Breast epithelium (tissue), 4 donors: ENCODE measurements at regions not wholly inside any gene's neighbourhood (a gene's known extent, or its start where the extent isn't known, plus 50 kb on each side); places are given as distances from the start of the nearest gene placed in this dataset.

Source experiments
- DNase-seq, 2 donors: peaks; one replicate each; pipeline ENCODE4 v3.0.0-alpha.2; 2019; ENCODE audit warnings: low spot score in 2 of 2
- H3K27ac ChIP-seq, 2 donors: fragments of 200-600 bp; sonication (generic) in 1 of 2; one replicate each; pipeline ENCODE4 v1.5.1; 2016 to 2019; ENCODE audit warnings: mild to moderate bottlenecking in 1 of 2
- H3K27me3 ChIP-seq, 2 donors: fragments of 200-600 bp; sonication (generic) in 1 of 2; one replicate each; pipeline versions ENCODE4 v1.5.1 to v1.6.0; 2017 to 2019; ENCODE audit warnings: control low read depth in 1 of 2, mild to moderate bottlenecking in 1 of 2
- H3K36me3 ChIP-seq: fragments of 200-600 bp; one replicate; pipeline ENCODE4 v1.5.1; 2019
- H3K4me1 ChIP-seq, 2 donors: fragments of 200-600 bp; sonication (generic); one replicate each; pipeline ENCODE4 v1.5.1; 2016 to 2019; ENCODE audit warnings: control low read depth in 1 of 2
- H3K4me3 ChIP-seq, 3 donors: fragments of 200-600 bp; sonication (generic); 1 replicate in 2 of 3; 2 replicates in 1 of 3; pipeline ENCODE4 v1.5.1; 2016 to 2019; ENCODE audit warnings: mild to moderate bottlenecking in 3 of 3, moderate library complexity in 2 of 3
- H3K9me3 ChIP-seq, 2 donors: fragments of 200-600 bp; sonication (generic) in 1 of 2; one replicate each; pipeline ENCODE4 v1.5.1; 2016 to 2019; ENCODE audit warnings: control low read depth in 1 of 2
- CTCF ChIP-seq, 3 donors: fragments of 450-650 bp; IDR thresholded peaks; one replicate each; pipeline ENCODE4 v1.5.1; 2016 to 2017; ENCODE audit warnings: antibody characterized with exemption in 3 of 3, mild to moderate bottlenecking in 3 of 3, moderate library complexity in 3 of 3
- POLR2A ChIP-seq: fragments of 450-650 bp; IDR thresholded peaks from one replicate; pipeline ENCODE4 v1.6.1; 2016; ENCODE audit warnings: antibody characterized with exemption, mild to moderate bottlenecking, moderate library complexity
- POLR2AphosphoS5 ChIP-seq, 3 donors: sonication (generic); formaldehyde crosslinking; IDR thresholded peaks; one replicate each; pipeline ENCODE4 v1.6.1; 2017; ENCODE audit warnings: antibody characterized with exemption in 3 of 3
- intact Hi-C: fragments of 100-400 bp; cut with DNase I; formaldehyde crosslinking; loops from one replicate; pipeline ENCODE4 v1.15.1; 2023; ENCODE audit warnings: low total_unique reads

- Histone ChIP-seq H3K9me3 (no peaks in the 10 kb centered on the region), H3K4me3 (no peak overlapping the region), H3K27ac (no peak overlapping the region), H3K4me1 (no peaks in the 10 kb centered on the region), H3K27me3 (no peaks in the 10 kb centered on the region), H3K36me3 (no peaks in the 10 kb centered on the region)
- TF ChIP-seq POLR2AphosphoS5 (IDR thresholded peaks at IDR 0.05): no peak
- no peak for DNase-seq
- intact Hi-C loops: no loop called here
Observed at GRCh38 chr2:16071039-16071864, 130.9 kb downstream of the MYCN start.

GRCh38 chr2:16070648-16070971, 130.3 kb downstream of the MYCN start:
- intact Hi-C loops: no loop called here
- peak overlapping the region; percentile 25 to 34 for H3K27ac ChIP-seq
- H3K27me3 ChIP-seq: no peaks in the 10 kb centered on the region
- no peaks in the 10 kb centered on the region for H3K36me3 ChIP-seq
- H3K9me3 ChIP-seq: no peaks in the 10 kb centered on the region
- DNase-seq: no peak
- TF ChIP-seq CTCF (IDR thresholded peaks at IDR 0.05): no peak
- no peak for TF ChIP-seq POLR2AphosphoS5 (IDR thresholded peaks at IDR 0.05)
- TF ChIP-seq POLR2A: no peak
- no peak overlapping the region for H3K4me3 ChIP-seq
- no peaks in the 10 kb centered on the region for H3K4me1 ChIP-seq

DNA sequence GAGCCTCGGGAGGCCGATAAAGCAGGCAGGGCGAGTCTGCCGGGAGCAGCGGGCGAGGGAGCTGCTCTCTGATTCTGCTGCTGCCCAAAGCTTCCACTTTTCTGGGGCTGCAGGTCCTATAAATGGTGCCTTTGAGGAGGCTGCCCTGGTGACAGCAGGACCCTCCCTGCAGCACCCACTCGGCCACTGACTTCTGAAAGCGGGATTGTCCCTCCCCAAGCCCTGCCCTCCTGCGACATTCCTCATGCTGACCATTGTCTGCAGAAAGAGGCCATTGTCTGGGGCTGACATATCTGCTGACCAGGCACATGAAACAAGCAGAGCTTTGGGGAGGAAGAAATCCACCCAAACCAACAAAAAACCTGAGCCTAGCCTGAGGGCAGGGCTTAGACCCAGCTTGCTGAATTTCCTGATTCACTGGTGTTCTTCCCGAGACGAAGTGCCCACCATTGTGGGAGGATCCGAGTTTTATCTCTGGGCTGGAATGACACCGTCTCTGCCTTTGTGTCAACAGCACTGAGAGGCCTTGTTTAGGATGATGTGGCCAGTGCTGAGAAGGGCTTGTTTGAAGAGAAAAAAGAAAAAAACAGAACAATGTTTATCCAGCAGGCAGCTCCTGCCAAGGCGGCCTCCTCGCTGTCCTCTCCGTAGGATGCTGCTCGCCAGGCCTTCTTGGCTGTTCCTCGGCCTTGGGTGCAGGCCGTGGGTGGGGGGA, 129.7 kb downstream of the MYCN start:
- Histone ChIP-seq H3K4me1 (no peaks in the 10 kb centered on the region), H3K27ac (peak overlapping the region; percentile 25 to 34), H3K9me3 (no peaks in the 10 kb centered on the region), H3K27me3 (no peaks in the 10 kb centered on the region), H3K4me3 (no peak overlapping the region), H3K36me3 (no peaks in the 10 kb centered on the region)
- no peak for DNase-seq
- TF ChIP-seq POLR2AphosphoS5 (IDR thresholded peaks at IDR 0.05) (no peak), CTCF (IDR thresholded peaks at IDR 0.05) (no peak), POLR2A (no peak)
- intact Hi-C loops: no loop called here

- H3K4me1 ChIP-seq: no peaks in the 10 kb centered on the region
- peak overlapping the region; percentile 25 to 34 for H3K27ac ChIP-seq
- H3K36me3 ChIP-seq: no peaks in the 10 kb centered on the region
- peak in 1 of 2 donors; percentile 19 for DNase-seq
- H3K9me3 ChIP-seq: no peaks in the 10 kb centered on the region
- intact Hi-C loops: no loop called here
- no peak overlapping the region for H3K4me3 ChIP-seq
- H3K27me3 ChIP-seq: no peaks in the 10 kb centered on the region
- no peak for TF ChIP-seq CTCF (IDR thresholded peaks at IDR 0.05)
- no peak for TF ChIP-seq POLR2AphosphoS5 (IDR thresholded peaks at IDR 0.05)
- TF ChIP-seq POLR2A: no peak
Observed at GRCh38 chr2:16069663-16069932, 129.2 kb downstream of the MYCN start.

- H3K9me3 ChIP-seq: peaks cover 3 to 8% of the 10 kb centered on the region in 2 donors
- H3K27ac ChIP-seq: no peak overlapping the region
- no peaks in the 10 kb centered on the region for H3K36me3 ChIP-seq
- TF ChIP-seq CTCF (IDR thresholded peaks at IDR 0.05) (no peak), POLR2A (no peak)
- DNase-seq: no peak
- no peak overlapping the region for H3K4me3 ChIP-seq
- no peaks in the 10 kb centered on the region for H3K27me3 ChIP-seq
- intact Hi-C loops: no loop called here
- no peaks in the 10 kb centered on the region for H3K4me1 ChIP-seq
Observed at GRCh38 chr2:16068552-16068940, 128.2 kb downstream of the MYCN start.
